ENCODE measurements at regions not wholly inside any gene's neighbourhood (a gene's known extent, or its start where the extent isn't known, plus 50 kb on each side); places are given as distances from the start of the nearest gene placed in this dataset.

DNA sequence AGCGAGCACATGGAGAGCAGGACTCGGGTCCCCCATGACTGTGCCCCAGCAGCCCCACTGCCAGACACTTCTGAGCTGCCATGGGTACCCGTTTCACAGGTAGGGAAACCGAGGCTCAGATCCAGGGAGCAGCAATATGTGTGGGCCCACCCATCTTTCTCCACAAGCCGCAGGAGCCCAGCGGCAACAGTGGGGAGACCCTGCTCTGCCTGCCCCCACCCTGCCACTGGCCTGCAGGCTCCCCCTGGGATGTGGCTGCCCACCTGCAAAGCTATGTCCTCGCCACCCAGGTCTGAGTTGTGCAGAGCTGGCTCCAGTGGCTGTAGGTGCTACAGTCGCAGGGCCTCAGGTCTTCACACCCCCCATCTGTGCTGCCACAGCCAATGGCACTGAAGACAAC lies 50.6 kb upstream of the C1QTNF9B start:
- Histone ChIP-seq H3K27me3 (no peaks in the 10 kb centered on the region), H3K4me2 (no peak overlapping the region), H3K79me2 (no peaks in the 10 kb centered on the region), H3K4me3 (no peak overlapping the region), H3K36me3 (replicated peaks; ENCODE audit: insufficient read depth, low read depth) (no peaks in the 10 kb centered on the region), H3K27ac (no peak overlapping the region), H3K9me2 (replicated peaks; ENCODE audit: insufficient read depth) (no peaks in the 10 kb centered on the region), H3K4me1 (ENCODE audit: insufficient read depth) (no peaks in the 10 kb centered on the region), H3K9me3 (ENCODE audit: low read depth) (no peaks in the 10 kb centered on the region), H4K20me1 (ENCODE audit: insufficient read depth, poor library complexity, severe bottlenecking) (no peaks in the 10 kb centered on the region), H2AFZ (no peak overlapping the region)
- DNase-seq (ENCODE audit: low spot score), result no peak
- WGBS (ENCODE audit: low lambda C conversion rate, missing lambda C conversion rate), result 94% methylated on average over 8 of the region's 8 CpGs
- TF ChIP-seq, protein P1, sequence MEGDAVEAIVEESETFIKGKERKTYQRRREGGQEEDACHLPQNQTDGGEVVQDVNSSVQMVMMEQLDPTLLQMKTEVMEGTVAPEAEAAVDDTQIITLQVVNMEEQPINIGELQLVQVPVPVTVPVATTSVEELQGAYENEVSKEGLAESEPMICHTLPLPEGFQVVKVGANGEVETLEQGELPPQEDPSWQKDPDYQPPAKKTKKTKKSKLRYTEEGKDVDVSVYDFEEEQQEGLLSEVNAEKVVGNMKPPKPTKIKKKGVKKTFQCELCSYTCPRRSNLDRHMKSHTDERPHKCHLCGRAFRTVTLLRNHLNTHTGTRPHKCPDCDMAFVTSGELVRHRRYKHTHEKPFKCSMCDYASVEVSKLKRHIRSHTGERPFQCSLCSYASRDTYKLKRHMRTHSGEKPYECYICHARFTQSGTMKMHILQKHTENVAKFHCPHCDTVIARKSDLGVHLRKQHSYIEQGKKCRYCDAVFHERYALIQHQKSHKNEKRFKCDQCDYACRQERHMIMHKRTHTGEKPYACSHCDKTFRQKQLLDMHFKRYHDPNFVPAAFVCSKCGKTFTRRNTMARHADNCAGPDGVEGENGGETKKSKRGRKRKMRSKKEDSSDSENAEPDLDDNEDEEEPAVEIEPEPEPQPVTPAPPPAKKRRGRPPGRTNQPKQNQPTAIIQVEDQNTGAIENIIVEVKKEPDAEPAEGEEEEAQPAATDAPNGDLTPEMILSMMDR (IDR thresholded peaks at IDR 0.05; ENCODE audit: poor library complexity), result no peak
- no peak for TF ChIP-seq EZH2 (IDR thresholded peaks at IDR 0.05; ENCODE audit: borderline replicate concordance)
- TF ChIP-seq EZH2phosphoT487 (IDR thresholded peaks at IDR 0.05; ENCODE audit: low read depth, severe bottlenecking, unreplicated experiment), result no peak

DNA sequence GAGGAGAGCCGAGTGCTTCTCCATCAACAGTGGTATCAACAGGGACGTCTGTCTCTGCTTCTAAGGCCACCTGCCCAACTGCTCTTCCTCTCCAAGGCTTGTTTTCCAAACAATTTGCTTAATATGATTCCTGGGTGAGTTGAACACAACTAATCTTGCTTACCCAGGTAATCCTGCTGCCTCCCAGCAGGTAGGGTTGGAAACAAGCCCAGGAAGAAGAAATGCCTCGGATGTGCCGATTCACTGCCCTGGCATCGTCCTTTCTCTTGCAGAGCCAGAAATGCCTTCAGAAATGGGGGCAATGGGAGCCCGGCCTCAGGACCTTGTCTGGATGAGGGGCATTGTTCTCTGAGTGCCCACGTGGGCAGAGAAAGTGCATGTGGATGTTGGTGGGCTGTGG lies 51.9 kb upstream of the C1QTNF9B start:
- Histone ChIP-seq H3K79me2 (no peaks in the 10 kb centered on the region), H2AFZ (no peak overlapping the region), H3K36me3 (replicated peaks; ENCODE audit: insufficient read depth, low read depth) (no peaks in the 10 kb centered on the region), H3K9me3 (ENCODE audit: low read depth) (no peaks in the 10 kb centered on the region), H3K4me2 (no peak overlapping the region), H3K27me3 (no peaks in the 10 kb centered on the region), H3K4me1 (ENCODE audit: insufficient read depth) (no peaks in the 10 kb centered on the region), H4K20me1 (ENCODE audit: insufficient read depth, poor library complexity, severe bottlenecking) (no peaks in the 10 kb centered on the region), H3K4me3 (no peak overlapping the region), H3K27ac (no peak overlapping the region), H3K9me2 (replicated peaks; ENCODE audit: insufficient read depth) (no peaks in the 10 kb centered on the region)
- 90% methylated on average over 7 of the region's 7 CpGs for WGBS (ENCODE audit: low lambda C conversion rate, missing lambda C conversion rate)
- TF ChIP-seq EZH2phosphoT487 (IDR thresholded peaks at IDR 0.05; ENCODE audit: low read depth, severe bottlenecking, unreplicated experiment) (no peak), EZH2 (IDR thresholded peaks at IDR 0.05; ENCODE audit: borderline replicate concordance) (no peak)
- TF ChIP-seq, protein P1 (IDR thresholded peaks at IDR 0.05; ENCODE audit: poor library complexity), result no peak
- DNase-seq (ENCODE audit: low spot score), result no peak

DNA sequence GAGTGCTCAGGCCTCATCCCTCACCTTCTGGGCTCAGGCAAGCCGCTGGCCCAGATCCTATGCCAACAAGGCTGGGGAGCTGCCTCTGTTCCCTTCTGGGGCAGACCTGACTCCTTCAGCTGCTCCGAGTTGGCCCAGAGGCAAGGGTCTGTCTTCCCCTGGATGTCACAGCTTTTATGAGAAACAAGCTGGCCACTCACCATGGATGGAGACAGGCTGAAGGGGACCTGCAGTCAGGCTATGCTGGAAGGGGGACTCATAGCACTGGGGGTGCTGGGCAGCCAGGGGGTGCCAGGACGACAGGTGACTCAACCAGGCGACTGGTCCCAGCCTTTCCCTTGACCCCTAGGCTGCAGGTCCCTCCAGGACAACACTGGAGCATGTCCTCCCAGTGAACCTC lies 52.4 kb upstream of the C1QTNF9B start:
- WGBS (ENCODE audit: low lambda C conversion rate, missing lambda C conversion rate), result 94% methylated on average over 4 of the region's 4 CpGs
- H3K4me2 ChIP-seq, result no peak overlapping the region
- H3K36me3 ChIP-seq (replicated peaks; ENCODE audit: insufficient read depth, low read depth), result no peaks in the 10 kb centered on the region
- no peaks in the 10 kb centered on the region for H3K9me3 ChIP-seq (ENCODE audit: low read depth)
- H3K79me2 ChIP-seq, result no peaks in the 10 kb centered on the region
- TF ChIP-seq EZH2 (IDR thresholded peaks at IDR 0.05; ENCODE audit: borderline replicate concordance) (no peak), EZH2phosphoT487 (IDR thresholded peaks at IDR 0.05; ENCODE audit: low read depth, severe bottlenecking, unreplicated experiment) (no peak)
- TF ChIP-seq, protein P1 (IDR thresholded peaks at IDR 0.05; ENCODE audit: poor library complexity), result no peak
- H2AFZ ChIP-seq, result no peak overlapping the region
- H4K20me1 ChIP-seq (ENCODE audit: insufficient read depth, poor library complexity, severe bottlenecking), result no peaks in the 10 kb centered on the region
- H3K27ac ChIP-seq, result no peak overlapping the region
- no peaks in the 10 kb centered on the region for H3K9me2 ChIP-seq (replicated peaks; ENCODE audit: insufficient read depth)
- no peaks in the 10 kb centered on the region for H3K27me3 ChIP-seq
- DNase-seq (ENCODE audit: low spot score), result no peak
- no peaks in the 10 kb centered on the region for H3K4me1 ChIP-seq (ENCODE audit: insufficient read depth)
- no peak overlapping the region for H3K4me3 ChIP-seq

Measured in hepatocyte (in vitro differentiated cells).